Muscle of leg (tissue), 3 donors: ENCODE measurements at regions not wholly inside any gene's neighbourhood (a gene's known extent, or its start where the extent isn't known, plus 50 kb on each side); places are given as distances from the start of the nearest gene placed in this dataset.
A peak's percentile ranks its signal among the peaks of the same experiment; 100 is the strongest.

Experiments used
- DNase-seq: peaks from one replicate; pipeline ENCODE4 v3.0.0; 2013
- H3K27ac ChIP-seq: one replicate; pipeline ENCODE4 v1.5.1; 2013; ENCODE audit warnings: mild to moderate bottlenecking, low read length, control low read depth
- H3K27me3 ChIP-seq: one replicate; pipeline ENCODE4 v1.6.1; 2013; ENCODE audit warnings: low read length; ENCODE audit not compliant: control insufficient read depth, insufficient read depth
- H3K36me3 ChIP-seq: one replicate; pipeline ENCODE4 v1.6.1; 2013; ENCODE audit warnings: low read length; ENCODE audit not compliant: control insufficient read depth, insufficient read depth
- H3K4me1 ChIP-seq: one replicate; pipeline ENCODE4 v1.6.1; 2013; ENCODE audit warnings: low read length; ENCODE audit not compliant: control insufficient read depth, insufficient read depth
- H3K4me3 ChIP-seq: one replicate; pipeline ENCODE4 v1.5.1; 2013; ENCODE audit warnings: low read length, control low read depth
- H3K9me3 ChIP-seq: replicated peaks from 2 replicates; pipeline ENCODE4 v1.6.1; 2013; ENCODE audit warnings: low read depth, low read length; ENCODE audit not compliant: control insufficient read depth
- WGBS: methylation state at CpG from one replicate; pipeline ENCODE4 v1.1.5; 2013; ENCODE audit warnings: missing lambda C conversion rate; ENCODE audit not compliant: insufficient coverage; 5-methylcytosine and 5-hydroxymethylcytosine counted together

- no peaks in the 10 kb centered on the region for H3K9me3 ChIP-seq
- no peaks in the 10 kb centered on the region for H3K36me3 ChIP-seq
- H3K27me3 ChIP-seq, result no peaks in the 10 kb centered on the region
- H3K27ac ChIP-seq, result no peak overlapping the region
- H3K4me3 ChIP-seq, result no peak overlapping the region
- 79% methylated on average over 6 of the region's 6 CpGs for WGBS
- no peak for DNase-seq
- H3K4me1 ChIP-seq, result no peaks in the 10 kb centered on the region
Measured at GRCh38 chr5:82388181-82388580, 110.0 kb upstream of the RPS23 start.

GRCh38 chr5:82387819-82388166 is 109.6 kb upstream of the RPS23 start:
- WGBS, result 25% methylated on average over 4 of the region's 5 CpGs
- no peaks in the 10 kb centered on the region for H3K4me1 ChIP-seq
- no peak for DNase-seq
- no peak overlapping the region for H3K4me3 ChIP-seq
- H3K27me3 ChIP-seq, result no peaks in the 10 kb centered on the region
- no peak overlapping the region for H3K27ac ChIP-seq
- H3K36me3 ChIP-seq, result no peaks in the 10 kb centered on the region
- no peaks in the 10 kb centered on the region for H3K9me3 ChIP-seq

- Histone ChIP-seq H3K36me3 (no peaks in the 10 kb centered on the region), H3K9me3 (no peaks in the 10 kb centered on the region), H3K27me3 (no peaks in the 10 kb centered on the region), H3K4me3 (no peak overlapping the region), H3K4me1 (no peaks in the 10 kb centered on the region), H3K27ac (no peak overlapping the region)
- 53% methylated on average over 2 of the region's 8 CpGs for WGBS
- DNase-seq, result peak; percentile 22
Measured at GRCh38 chr5:82387001-82387818, 109.1 kb upstream of the RPS23 start.

GRCh38 chr5:82386576-82386975 is 108.4 kb upstream of the RPS23 start:
- H3K4me3 ChIP-seq, result no peak overlapping the region
- WGBS, result no CpG with 5 or more reads among the region's 2 CpGs
- no peak for DNase-seq
- no peaks in the 10 kb centered on the region for H3K27me3 ChIP-seq
- H3K9me3 ChIP-seq, result no peaks in the 10 kb centered on the region
- no peak overlapping the region for H3K27ac ChIP-seq
- H3K36me3 ChIP-seq, result no peaks in the 10 kb centered on the region
- H3K4me1 ChIP-seq, result no peaks in the 10 kb centered on the region

- WGBS, result 80% methylated on average over 1 of the region's 6 CpGs
- H3K27me3 ChIP-seq, result no peaks in the 10 kb centered on the region
- no peaks in the 10 kb centered on the region for H3K9me3 ChIP-seq
- no peaks in the 10 kb centered on the region for H3K36me3 ChIP-seq
- no peak for DNase-seq
- H3K4me3 ChIP-seq, result no peak overlapping the region
- no peaks in the 10 kb centered on the region for H3K4me1 ChIP-seq
- H3K27ac ChIP-seq, result no peak overlapping the region
Measured at GRCh38 chr5:82384034-82384750, 106.0 kb upstream of the RPS23 start.

- Histone ChIP-seq H3K27me3 (no peaks in the 10 kb centered on the region), H3K4me1 (no peaks in the 10 kb centered on the region), H3K36me3 (no peaks in the 10 kb centered on the region), H3K9me3 (no peaks in the 10 kb centered on the region), H3K27ac (no peak overlapping the region), H3K4me3 (no peak overlapping the region)
- no peak for DNase-seq
- no CpG with 5 or more reads among the region's 1 CpG for WGBS
Measured at GRCh38 chr5:82381591-82381990, 103.4 kb upstream of the RPS23 start.

- Histone ChIP-seq H3K4me3 (no peak overlapping the region), H3K9me3 (no peaks in the 10 kb centered on the region), H3K4me1 (peaks cover 3% of the 10 kb centered on the region), H3K27me3 (no peaks in the 10 kb centered on the region), H3K27ac (peak overlapping the region; percentile 65), H3K36me3 (no peaks in the 10 kb centered on the region)
- peak; percentile 90 for DNase-seq
- no CpG with 5 or more reads among the region's 2 CpGs for WGBS
Measured at GRCh38 chr5:82376307-82376706, 98.2 kb upstream of the RPS23 start.

- Histone ChIP-seq H3K4me3 (no peak overlapping the region), H3K36me3 (no peaks in the 10 kb centered on the region), H3K27me3 (no peaks in the 10 kb centered on the region), H3K9me3 (no peaks in the 10 kb centered on the region), H3K4me1 (peaks cover 3% of the 10 kb centered on the region), H3K27ac (peak overlapping the region; percentile 21)
- peak; percentile 23 for DNase-seq
- 48% methylated on average over 3 of the region's 5 CpGs for WGBS
Measured at GRCh38 chr5:82375488-82376244, 97.5 kb upstream of the RPS23 start.

GRCh38 chr5:82374637-82375036 is 96.5 kb upstream of the RPS23 start:
- DNase-seq, result no peak
- Histone ChIP-seq H3K36me3 (no peaks in the 10 kb centered on the region), H3K4me1 (peaks cover 3% of the 10 kb centered on the region), H3K27ac (no peak overlapping the region), H3K27me3 (no peaks in the 10 kb centered on the region), H3K9me3 (no peaks in the 10 kb centered on the region), H3K4me3 (no peak overlapping the region)
- WGBS, result 100% methylated on average over 1 of the region's 1 CpG

- peaks cover 2% of the 10 kb centered on the region for H3K4me1 ChIP-seq
- WGBS, result no CpG with 5 or more reads among the region's 1 CpG
- no peak for DNase-seq
- H3K36me3 ChIP-seq, result no peaks in the 10 kb centered on the region
- peaks cover 2% of the 10 kb centered on the region for H3K9me3 ChIP-seq
- no peak overlapping the region for H3K4me3 ChIP-seq
- no peak overlapping the region for H3K27ac ChIP-seq
- H3K27me3 ChIP-seq, result no peaks in the 10 kb centered on the region
Measured at GRCh38 chr5:82367930-82368329, 89.8 kb upstream of the RPS23 start.
